HG03432 (cell line): ENCODE measurements at regions not wholly inside any gene's neighbourhood (a gene's known extent, or its start where the extent isn't known, plus 50 kb on each side); places are given as distances from the start of the nearest gene placed in this dataset.

Experiments
- ATAC-seq: cut with Tn5 transposase; IDR thresholded peaks from one replicate; pipeline ENCODE4 v1.9.1; 2021; ENCODE audit warnings: mild to moderate bottlenecking, moderate library complexity; ENCODE audit not compliant: unreplicated experiment

- ATAC-seq = no peak
These were observed 142.8 kb downstream of the LSM5 start for GRCh38 chr7:32347244-32347828.

- ATAC-seq = no peak
These were observed 143.9 kb downstream of the LSM5 start for GRCh38 chr7:32346253-32346652.

GRCh38 chr7:32336726-32337125, 153.5 kb downstream of the LSM5 start:
- ATAC-seq = no peak

GRCh38 chr7:32335107-32335506, 155.1 kb downstream of the LSM5 start:
- ATAC-seq = no peak

GRCh38 chr7:32330602-32331001, 159.6 kb downstream of the LSM5 start:
- no peak for ATAC-seq

- ATAC-seq = no peak
These were observed 164.1 kb downstream of the LSM5 start for GRCh38 chr7:32326078-32326477.

- ATAC-seq = no peak
These were observed 166.5 kb downstream of the LSM5 start for GRCh38 chr7:32323712-32324111.

- ATAC-seq = no peak
These were observed 171.2 kb downstream of the LSM5 start for GRCh38 chr7:32319012-32319382.

GRCh38 chr7:32318300-32319011, 171.7 kb downstream of the LSM5 start:
- ATAC-seq = no peak

GRCh38 chr7:32316839-32317238, 173.3 kb downstream of the LSM5 start:
- no peak for ATAC-seq

- no peak for ATAC-seq
These were observed 175.4 kb downstream of the LSM5 start for GRCh38 chr7:32314761-32315160.

GRCh38 chr7:32301427-32301826, 188.8 kb downstream of the LSM5 start:
- ATAC-seq = no peak

GRCh38 chr7:32299133-32299702, 191.0 kb downstream of the LSM5 start:
- ATAC-seq = no peak

- ATAC-seq = no peak
These were observed 191.6 kb downstream of the LSM5 start for GRCh38 chr7:32298408-32299132.

- no peak for ATAC-seq
These were observed 196.3 kb downstream of the LSM5 start for GRCh38 chr7:32293833-32294232.

- no peak for ATAC-seq
These were observed 200.3 kb downstream of the LSM5 start for GRCh38 chr7:32289651-32290414.

GRCh38 chr7:32285698-32286097, 204.5 kb downstream of the LSM5 start:
- no peak for ATAC-seq

GRCh38 chr7:32283546-32283945, 206.6 kb downstream of the LSM5 start:
- no peak for ATAC-seq

- ATAC-seq = no peak
These were observed 209.3 kb upstream of the PDE1C start for GRCh38 chr7:32279500-32279899.

GRCh38 chr7:32275216-32276009, 205.2 kb upstream of the PDE1C start:
- ATAC-seq = peak; percentile 73
